HEK293 (cell line): ENCODE measurements at regions not wholly inside any gene's neighbourhood (a gene's known extent, or its start where the extent isn't known, plus 50 kb on each side); places are given as distances from the start of the nearest gene placed in this dataset.
A peak's percentile ranks its signal among the peaks of the same experiment; 100 is the strongest.

Experiments
- CTCF ChIA-PET: fragments of 350-600 bp; formaldehyde crosslinking; extraction: SDS; loops from one replicate; lab custom pipeline; 2021; ENCODE audit warnings: antibody characterized with exemption; lab: Yijun Ruan, JAX
- POLR2A ChIA-PET: fragments of 300-600 bp; formaldehyde crosslinking; extraction: SDS; loops from one replicate; lab custom pipeline; 2020; ENCODE audit warnings: antibody characterized with exemption, inconsistent platforms; lab: Yijun Ruan, JAX
- H3K27ac ChIP-seq: fragments of 200-500 bp; sonication (Bioruptor generic); 2 replicates; pipeline ENCODE4 v1.5.1; 2014; ENCODE audit warnings: low read depth, low read length, control low read depth, inconsistent platforms; ENCODE audit errors: extremely low read depth
- H3K36me3 ChIP-seq, 2 experiments: fragments of 200-500 bp in 1 of 2; sonication (Bioruptor generic) in 1 of 2; 1 replicate in 1 of 2; 2 replicates in 1 of 2; pipeline ENCODE4 v1.5.1; 2014 to 2017; ENCODE audit warnings: inconsistent platforms in 2 of 2, low read length in 2 of 2; ENCODE audit not compliant: control insufficient read depth in 2 of 2, insufficient read depth in 1 of 2
- H3K4me1 ChIP-seq: fragments of 200-500 bp; sonication (Bioruptor generic); 2 replicates; pipeline ENCODE4 v1.5.1; 2014; ENCODE audit warnings: mild to moderate bottlenecking, low read length, inconsistent platforms; ENCODE audit not compliant: control insufficient read depth, insufficient read depth
- H3K4me3 ChIP-seq: 2 replicates; pipeline ENCODE4 v1.5.1; 2011; ENCODE audit warnings: low read depth, mild to moderate bottlenecking, control low read depth, low read length, moderate library complexity
- H3K9me3 ChIP-seq: fragments of 200-500 bp; sonication (Bioruptor generic); 2 replicates; pipeline ENCODE4 v1.5.1; 2014; ENCODE audit warnings: low read depth, low read length, inconsistent platforms; ENCODE audit not compliant: control insufficient read depth, insufficient read depth
- FEZF1 ChIP-seq: fragments of 450-650 bp; formaldehyde crosslinking; IDR thresholded peaks from 2 replicates; pipeline ENCODE4 v1.5.1; 2016; ENCODE audit warnings: missing biosample characterization, missing genetic modification characterization
- ZFP3 ChIP-seq: fragments of 450-650 bp; formaldehyde crosslinking; IDR thresholded peaks from 2 replicates; pipeline ENCODE4 v1.5.1; 2016; ENCODE audit warnings: low read depth, missing biosample characterization, missing genetic modification characterization
- ZNF426 ChIP-seq: fragments of 450-650 bp; formaldehyde crosslinking; IDR thresholded peaks from 2 replicates; pipeline ENCODE4 v1.5.1; 2017; ENCODE audit warnings: missing biosample characterization, missing genetic modification characterization, mild to moderate bottlenecking, inconsistent platforms, moderate library complexity
- ZNF521 ChIP-seq: fragments of 450-650 bp; formaldehyde crosslinking; IDR thresholded peaks from 2 replicates; pipeline ENCODE4 v1.5.1; 2017; ENCODE audit warnings: missing biosample characterization, mild to moderate bottlenecking, missing genetic modification characterization
- ZNF654 ChIP-seq: fragments of 450-650 bp; formaldehyde crosslinking; IDR thresholded peaks from 2 replicates; pipeline ENCODE4 v1.5.1; 2016; ENCODE audit warnings: low read depth, missing biosample characterization, missing genetic modification characterization
- ZNF658 ChIP-seq: fragments of 450-650 bp; formaldehyde crosslinking; IDR thresholded peaks from 2 replicates; pipeline ENCODE4; 2016; ENCODE audit warnings: missing biosample characterization, missing genetic modification characterization
- TF ChIP-seq, protein P1 (sequence below): fragments of 450-650 bp; formaldehyde crosslinking; IDR thresholded peaks from 2 replicates; pipeline ENCODE4 v1.5.1; 2016; ENCODE audit warnings: missing biosample characterization, missing genetic modification characterization
- TF ChIP-seq, protein P2 (sequence below): fragments of 450-650 bp; formaldehyde crosslinking; IDR thresholded peaks from 2 replicates; pipeline ENCODE4 v1.5.1; 2016; ENCODE audit warnings: missing biosample characterization, missing genetic modification characterization
- TF ChIP-seq, protein P3 (sequence below): fragments of 450-650 bp; formaldehyde crosslinking; IDR thresholded peaks from 2 replicates; pipeline ENCODE4 v1.5.1; 2016; ENCODE audit warnings: missing biosample characterization, missing genetic modification characterization
- TF ChIP-seq, protein P4 (sequence below): fragments of 450-650 bp; formaldehyde crosslinking; IDR thresholded peaks from 2 replicates; pipeline ENCODE4 v1.5.1; 2017; ENCODE audit warnings: missing biosample characterization, missing genetic modification characterization
- TF ChIP-seq, protein P5 (sequence below): fragments of 450-650 bp; formaldehyde crosslinking; IDR thresholded peaks from 2 replicates; pipeline ENCODE4 v1.5.1; 2016; ENCODE audit warnings: missing biosample characterization, missing genetic modification characterization
- TF ChIP-seq, protein P6 (sequence below): fragments of 450-650 bp; formaldehyde crosslinking; IDR thresholded peaks from 2 replicates; pipeline ENCODE4 v1.5.1; 2017; ENCODE audit warnings: missing biosample characterization, mild to moderate bottlenecking, missing genetic modification characterization, moderate library complexity
- TF ChIP-seq, protein P7 (sequence below): fragments of 450-650 bp; formaldehyde crosslinking; IDR thresholded peaks from 2 replicates; pipeline ENCODE4 v1.5.1; 2016; ENCODE audit warnings: missing biosample characterization, missing genetic modification characterization

DNA sequence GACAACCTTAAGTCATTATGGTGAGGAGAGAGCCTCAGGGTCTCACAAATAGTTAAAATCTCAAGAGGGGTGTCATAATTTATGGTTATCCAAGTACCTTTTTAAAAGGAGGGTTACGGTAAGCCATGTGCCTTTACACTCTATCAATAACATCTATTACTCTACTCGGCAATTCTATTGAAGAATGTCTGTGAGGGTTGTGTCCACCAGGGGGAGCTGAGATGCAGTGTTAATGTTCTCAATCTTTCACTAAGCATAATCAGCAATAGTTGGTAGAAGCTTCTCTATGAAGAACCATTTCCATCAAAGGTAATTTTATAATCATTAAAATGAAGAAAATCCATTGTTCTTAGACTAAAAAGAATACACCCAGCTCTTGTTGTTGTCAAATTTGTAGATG, 457.4 kb downstream of the CENPC start:
- CTCF ChIA-PET: interaction anchor here (0.9 to 1.6 kb wide), 8 partner anchors 10 to 325 kb away, joined by 3 to 7 read pairs (median 3); no protein-coding TSS in a partner anchor
- peak; percentile 27; the same call in 1 of the 2 replicates for TF ChIP-seq ZNF654 (tag by site-specific recombination)
- TF ChIP-seq, protein P1, sequence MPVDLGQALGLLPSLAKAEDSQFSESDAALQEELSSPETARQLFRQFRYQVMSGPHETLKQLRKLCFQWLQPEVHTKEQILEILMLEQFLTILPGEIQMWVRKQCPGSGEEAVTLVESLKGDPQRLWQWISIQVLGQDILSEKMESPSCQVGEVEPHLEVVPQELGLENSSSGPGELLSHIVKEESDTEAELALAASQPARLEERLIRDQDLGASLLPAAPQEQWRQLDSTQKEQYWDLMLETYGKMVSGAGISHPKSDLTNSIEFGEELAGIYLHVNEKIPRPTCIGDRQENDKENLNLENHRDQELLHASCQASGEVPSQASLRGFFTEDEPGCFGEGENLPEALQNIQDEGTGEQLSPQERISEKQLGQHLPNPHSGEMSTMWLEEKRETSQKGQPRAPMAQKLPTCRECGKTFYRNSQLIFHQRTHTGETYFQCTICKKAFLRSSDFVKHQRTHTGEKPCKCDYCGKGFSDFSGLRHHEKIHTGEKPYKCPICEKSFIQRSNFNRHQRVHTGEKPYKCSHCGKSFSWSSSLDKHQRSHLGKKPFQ (tag by site-specific recombination): no peak
- Histone ChIP-seq H3K36me3 (no peaks in the 10 kb centered on the region), H3K4me3 (no peak overlapping the region), H3K4me1 (no peaks in the 10 kb centered on the region), H3K9me3 (no peaks in the 10 kb centered on the region), H3K27ac (no peak overlapping the region)
- POLR2A ChIA-PET: no interaction called here

DNA sequence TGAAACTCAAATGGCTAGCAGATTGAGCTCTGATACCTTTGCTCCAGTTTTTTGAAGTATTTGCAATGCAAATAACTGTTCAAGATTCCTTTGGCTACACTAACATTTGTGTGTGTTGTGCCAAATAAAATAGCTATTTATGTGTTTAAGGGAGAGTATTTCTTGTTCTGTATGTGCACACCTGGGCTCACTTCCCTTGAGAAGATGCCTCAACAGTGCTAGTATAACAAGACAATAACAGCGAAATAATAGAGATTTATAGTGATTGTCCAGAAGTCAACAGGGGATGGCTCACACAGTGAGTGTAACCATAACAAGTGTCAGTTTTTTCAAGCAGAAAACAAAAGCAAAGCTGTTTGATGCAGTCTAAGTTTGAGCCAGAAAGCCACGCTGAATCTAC, 460.5 kb downstream of the CENPC start:
- H3K27ac ChIP-seq: no peak overlapping the region
- H3K4me3 ChIP-seq: no peak overlapping the region
- H3K4me1 ChIP-seq: no peaks in the 10 kb centered on the region
- TF ChIP-seq FEZF1 (no peak), ZNF521 (tag by site-specific recombination) (no peak), ZNF426 (tag by site-specific recombination) (no peak), ZFP3 (tag by site-specific recombination) (no peak), ZNF658 (no peak)
- TF ChIP-seq, protein P2, sequence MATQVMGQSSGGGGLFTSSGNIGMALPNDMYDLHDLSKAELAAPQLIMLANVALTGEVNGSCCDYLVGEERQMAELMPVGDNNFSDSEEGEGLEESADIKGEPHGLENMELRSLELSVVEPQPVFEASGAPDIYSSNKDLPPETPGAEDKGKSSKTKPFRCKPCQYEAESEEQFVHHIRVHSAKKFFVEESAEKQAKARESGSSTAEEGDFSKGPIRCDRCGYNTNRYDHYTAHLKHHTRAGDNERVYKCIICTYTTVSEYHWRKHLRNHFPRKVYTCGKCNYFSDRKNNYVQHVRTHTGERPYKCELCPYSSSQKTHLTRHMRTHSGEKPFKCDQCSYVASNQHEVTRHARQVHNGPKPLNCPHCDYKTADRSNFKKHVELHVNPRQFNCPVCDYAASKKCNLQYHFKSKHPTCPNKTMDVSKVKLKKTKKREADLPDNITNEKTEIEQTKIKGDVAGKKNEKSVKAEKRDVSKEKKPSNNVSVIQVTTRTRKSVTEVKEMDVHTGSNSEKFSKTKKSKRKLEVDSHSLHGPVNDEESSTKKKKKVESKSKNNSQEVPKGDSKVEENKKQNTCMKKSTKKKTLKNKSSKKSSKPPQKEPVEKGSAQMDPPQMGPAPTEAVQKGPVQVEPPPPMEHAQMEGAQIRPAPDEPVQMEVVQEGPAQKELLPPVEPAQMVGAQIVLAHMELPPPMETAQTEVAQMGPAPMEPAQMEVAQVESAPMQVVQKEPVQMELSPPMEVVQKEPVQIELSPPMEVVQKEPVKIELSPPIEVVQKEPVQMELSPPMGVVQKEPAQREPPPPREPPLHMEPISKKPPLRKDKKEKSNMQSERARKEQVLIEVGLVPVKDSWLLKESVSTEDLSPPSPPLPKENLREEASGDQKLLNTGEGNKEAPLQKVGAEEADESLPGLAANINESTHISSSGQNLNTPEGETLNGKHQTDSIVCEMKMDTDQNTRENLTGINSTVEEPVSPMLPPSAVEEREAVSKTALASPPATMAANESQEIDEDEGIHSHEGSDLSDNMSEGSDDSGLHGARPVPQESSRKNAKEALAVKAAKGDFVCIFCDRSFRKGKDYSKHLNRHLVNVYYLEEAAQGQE (tag by site-specific recombination): no peak
- TF ChIP-seq, protein P3, sequence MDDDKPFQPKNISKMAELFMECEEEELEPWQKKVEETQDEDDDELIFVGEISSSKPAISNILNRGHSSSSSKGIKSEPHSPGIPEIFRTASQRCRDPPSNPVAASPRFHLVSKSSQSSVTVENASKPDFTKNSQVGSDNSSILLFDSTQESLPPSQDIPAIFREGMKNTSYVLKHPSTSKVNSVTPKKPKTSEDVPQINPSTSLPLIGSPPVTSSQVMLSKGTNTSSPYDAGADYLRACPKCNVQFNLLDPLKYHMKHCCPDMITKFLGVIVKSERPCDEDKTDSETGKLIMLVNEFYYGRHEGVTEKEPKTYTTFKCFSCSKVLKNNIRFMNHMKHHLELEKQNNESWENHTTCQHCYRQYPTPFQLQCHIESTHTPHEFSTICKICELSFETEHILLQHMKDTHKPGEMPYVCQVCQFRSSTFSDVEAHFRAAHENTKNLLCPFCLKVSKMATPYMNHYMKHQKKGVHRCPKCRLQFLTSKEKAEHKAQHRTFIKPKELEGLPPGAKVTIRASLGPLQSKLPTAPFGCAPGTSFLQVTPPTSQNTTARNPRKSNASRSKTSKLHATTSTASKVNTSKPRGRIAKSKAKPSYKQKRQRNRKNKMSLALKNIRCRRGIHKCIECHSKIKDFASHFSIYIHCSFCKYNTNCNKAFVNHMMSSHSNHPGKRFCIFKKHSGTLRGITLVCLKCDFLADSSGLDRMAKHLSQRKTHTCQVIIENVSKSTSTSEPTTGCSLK (tag by site-specific recombination): no peak
- TF ChIP-seq, protein P4, sequence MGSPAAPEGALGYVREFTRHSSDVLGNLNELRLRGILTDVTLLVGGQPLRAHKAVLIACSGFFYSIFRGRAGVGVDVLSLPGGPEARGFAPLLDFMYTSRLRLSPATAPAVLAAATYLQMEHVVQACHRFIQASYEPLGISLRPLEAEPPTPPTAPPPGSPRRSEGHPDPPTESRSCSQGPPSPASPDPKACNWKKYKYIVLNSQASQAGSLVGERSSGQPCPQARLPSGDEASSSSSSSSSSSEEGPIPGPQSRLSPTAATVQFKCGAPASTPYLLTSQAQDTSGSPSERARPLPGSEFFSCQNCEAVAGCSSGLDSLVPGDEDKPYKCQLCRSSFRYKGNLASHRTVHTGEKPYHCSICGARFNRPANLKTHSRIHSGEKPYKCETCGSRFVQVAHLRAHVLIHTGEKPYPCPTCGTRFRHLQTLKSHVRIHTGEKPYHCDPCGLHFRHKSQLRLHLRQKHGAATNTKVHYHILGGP (tag by site-specific recombination): no peak
- TF ChIP-seq, protein P5, sequence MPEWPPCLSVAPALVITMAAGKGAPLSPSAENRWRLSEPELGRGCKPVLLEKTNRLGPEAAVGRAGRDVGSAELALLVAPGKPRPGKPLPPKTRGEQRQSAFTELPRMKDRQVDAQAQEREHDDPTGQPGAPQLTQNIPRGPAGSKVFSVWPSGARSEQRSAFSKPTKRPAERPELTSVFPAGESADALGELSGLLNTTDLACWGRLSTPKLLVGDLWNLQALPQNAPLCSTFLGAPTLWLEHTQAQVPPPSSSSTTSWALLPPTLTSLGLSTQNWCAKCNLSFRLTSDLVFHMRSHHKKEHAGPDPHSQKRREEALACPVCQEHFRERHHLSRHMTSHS (tag by site-specific recombination): no peak
- TF ChIP-seq, protein P6, sequence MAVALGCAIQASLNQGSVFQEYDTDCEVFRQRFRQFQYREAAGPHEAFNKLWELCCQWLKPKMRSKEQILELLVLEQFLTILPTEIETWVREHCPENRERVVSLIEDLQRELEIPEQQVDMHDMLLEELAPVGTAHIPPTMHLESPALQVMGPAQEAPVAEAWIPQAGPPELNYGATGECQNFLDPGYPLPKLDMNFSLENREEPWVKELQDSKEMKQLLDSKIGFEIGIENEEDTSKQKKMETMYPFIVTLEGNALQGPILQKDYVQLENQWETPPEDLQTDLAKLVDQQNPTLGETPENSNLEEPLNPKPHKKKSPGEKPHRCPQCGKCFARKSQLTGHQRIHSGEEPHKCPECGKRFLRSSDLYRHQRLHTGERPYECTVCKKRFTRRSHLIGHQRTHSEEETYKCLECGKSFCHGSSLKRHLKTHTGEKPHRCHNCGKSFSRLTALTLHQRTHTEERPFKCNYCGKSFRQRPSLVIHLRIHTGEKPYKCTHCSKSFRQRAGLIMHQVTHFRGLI (tag by site-specific recombination): no peak
- TF ChIP-seq, protein P1 (tag by site-specific recombination): no peak
- TF ChIP-seq, protein P7, sequence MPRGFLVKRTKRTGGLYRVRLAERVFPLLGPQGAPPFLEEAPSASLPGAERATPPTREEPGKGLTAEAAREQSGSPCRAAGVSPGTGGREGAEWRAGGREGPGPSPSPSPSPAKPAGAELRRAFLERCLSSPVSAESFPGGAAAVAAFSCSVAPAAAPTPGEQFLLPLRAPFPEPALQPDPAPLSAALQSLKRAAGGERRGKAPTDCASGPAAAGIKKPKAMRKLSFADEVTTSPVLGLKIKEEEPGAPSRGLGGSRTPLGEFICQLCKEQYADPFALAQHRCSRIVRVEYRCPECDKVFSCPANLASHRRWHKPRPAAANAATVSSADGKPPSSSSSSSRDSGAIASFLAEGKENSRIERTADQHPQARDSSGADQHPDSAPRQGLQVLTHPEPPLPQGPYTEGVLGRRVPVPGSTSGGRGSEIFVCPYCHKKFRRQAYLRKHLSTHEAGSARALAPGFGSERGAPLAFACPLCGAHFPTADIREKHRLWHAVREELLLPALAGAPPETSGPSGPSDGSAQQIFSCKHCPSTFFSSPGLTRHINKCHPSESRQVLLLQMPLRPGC (tag by site-specific recombination): no peak
- POLR2A ChIA-PET: interaction anchor here (0.7 kb wide), 2 partner anchors 88 to 145 kb away, joined by 4 to 5 read pairs; no protein-coding TSS in a partner anchor
- H3K36me3 ChIP-seq: no peaks in the 10 kb centered on the region
- CTCF ChIA-PET: interaction anchor here (0.6 kb wide), 1 partner anchor 114 kb away, joined by 3 read pairs; no protein-coding TSS in a partner anchor
- no peaks in the 10 kb centered on the region for H3K9me3 ChIP-seq
